ENCODE measurements at regions not wholly inside any gene's neighbourhood (a gene's known extent, or its start where the extent isn't known, plus 50 kb on each side); places are given as distances from the start of the nearest gene placed in this dataset.
"Not testable (repeated sequence)": the region's sequence is repeated elsewhere in the genome, so short reads cannot be mapped to it uniquely, and the experiment has no call there.

DNA sequence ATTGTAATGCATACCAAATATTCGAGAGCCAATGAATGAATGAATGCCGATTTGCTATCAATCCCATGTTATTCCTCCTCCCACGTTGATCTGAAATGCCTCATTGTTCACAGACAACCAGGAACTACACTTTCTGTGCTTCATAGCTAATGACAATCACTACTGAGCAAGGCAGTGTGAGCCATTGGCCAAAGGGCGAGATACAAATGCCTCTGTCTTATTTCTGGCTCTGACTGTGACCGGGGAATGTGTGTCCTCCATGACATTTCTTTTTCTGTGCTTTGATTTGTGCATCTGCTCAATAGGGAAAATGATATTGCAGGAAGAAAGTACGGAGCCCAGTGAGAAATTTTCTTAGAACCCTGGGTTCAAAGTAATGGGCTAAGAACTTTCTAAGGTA is 217.1 kb downstream of the CXCL12 start:
- no peak for DNase-seq

DNA sequence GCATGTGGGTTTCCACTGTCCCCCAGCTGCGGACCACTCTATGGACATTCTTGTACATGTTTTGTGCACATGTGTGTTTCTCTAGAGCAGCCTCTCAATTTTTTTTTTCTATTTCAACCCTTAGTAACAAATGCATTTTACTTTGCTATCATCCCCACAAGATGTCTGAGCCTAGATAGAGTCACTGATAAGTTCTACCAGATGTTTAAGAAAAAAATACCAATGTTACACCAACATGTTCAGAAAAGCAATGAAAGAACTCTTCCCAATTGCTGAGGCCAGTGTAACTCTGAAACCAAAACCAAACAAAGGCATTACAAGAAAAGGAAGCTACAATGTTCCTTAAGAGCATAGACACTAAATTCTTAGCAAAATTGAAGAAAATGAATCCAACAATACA is 218.5 kb downstream of the CXCL12 start:
- DNase-seq: no peak

DNA sequence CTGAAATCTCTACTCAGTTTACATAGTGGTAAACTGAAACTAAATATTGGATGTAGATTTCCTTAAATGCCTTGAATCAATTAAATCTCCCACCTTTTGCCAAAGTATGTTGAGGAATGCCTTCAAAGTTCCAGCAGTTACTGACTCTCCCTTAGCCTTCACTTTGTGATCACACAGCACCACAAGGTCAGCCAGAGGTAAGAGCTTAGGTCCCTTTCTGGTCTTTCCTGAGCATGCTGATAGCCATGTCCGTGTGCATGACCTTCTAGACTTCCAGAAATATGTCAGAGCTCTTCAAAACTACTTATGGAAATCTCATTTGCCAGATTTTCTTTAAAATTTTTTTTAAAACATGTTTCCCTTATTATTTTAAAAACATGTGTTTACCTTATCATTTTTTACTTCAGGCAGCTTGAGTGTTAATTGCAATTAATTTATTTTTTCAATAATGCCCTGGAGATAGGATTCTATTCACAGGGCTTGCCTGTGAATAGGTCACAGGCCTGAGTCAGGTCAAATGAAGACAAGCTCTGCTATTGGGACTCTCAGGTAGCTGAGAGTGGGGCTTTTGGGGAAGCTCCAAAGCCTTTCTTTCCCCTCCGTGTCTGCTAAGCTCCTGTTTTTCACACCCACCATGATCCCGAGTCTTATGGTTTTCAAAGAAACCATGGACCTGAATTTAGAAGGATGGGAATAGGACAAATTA is 220.5 kb downstream of the CXCL12 start:
- no peak for DNase-seq

DNA sequence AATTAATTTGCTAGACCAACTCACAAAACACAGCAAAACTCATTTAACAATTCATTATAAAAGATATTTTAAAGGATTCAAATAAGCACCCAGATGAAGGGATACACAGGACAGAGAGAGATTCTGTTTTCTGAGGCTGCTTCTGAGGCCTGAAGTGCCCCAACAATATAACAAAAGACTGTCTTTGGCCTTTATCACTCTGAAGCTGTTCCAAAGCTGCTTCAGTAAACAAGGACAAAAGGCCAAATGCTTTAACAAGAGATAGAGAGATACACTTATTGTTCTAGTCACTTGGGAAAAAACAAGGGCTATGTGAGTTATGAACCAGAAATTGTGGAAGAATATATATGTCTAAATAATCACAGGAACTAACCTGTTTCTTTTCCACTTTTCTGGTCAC is 223.7 kb downstream of the CXCL12 start:
- DNase-seq: no peak

DNA sequence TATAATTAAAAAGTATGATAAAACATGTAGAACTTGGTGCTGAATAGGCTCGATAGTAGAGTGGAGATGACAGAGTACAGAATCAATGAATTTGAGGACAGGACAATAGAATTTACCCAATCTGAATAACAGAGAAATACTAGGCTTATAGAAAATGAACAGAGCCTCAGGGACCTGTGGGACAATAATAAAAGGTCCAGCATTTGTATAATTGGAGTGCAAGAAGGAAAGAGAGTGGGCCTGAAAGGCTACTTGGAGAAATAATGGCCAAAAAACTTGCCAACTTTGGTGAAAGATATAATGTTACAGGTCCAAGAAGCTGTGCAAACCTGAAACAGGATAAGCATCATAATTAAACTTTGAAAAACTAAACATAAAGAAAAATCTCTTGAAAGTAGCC is 227.3 kb downstream of the CXCL12 start:
- DNase-seq: no peak

DNA sequence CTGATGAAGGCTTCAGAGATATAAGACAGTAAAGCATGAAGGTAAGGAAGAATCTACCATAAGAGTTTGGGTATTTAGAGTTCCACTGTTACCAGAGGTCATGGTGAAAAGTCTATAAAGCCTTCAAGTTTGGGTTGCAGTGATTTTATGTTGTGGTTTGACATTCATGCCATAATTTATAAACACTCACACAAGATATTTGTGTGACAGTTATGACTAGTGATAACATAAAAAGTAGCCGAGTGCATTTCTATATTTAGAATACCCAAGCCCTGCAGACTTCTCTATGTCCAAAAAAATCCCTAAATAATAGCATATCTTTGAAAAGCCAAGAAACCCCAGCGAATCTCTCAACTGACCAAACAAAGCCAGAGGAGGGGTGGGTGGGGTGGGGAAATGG is 229.9 kb downstream of the CXCL12 start:
- DNase-seq: no peak

DNA sequence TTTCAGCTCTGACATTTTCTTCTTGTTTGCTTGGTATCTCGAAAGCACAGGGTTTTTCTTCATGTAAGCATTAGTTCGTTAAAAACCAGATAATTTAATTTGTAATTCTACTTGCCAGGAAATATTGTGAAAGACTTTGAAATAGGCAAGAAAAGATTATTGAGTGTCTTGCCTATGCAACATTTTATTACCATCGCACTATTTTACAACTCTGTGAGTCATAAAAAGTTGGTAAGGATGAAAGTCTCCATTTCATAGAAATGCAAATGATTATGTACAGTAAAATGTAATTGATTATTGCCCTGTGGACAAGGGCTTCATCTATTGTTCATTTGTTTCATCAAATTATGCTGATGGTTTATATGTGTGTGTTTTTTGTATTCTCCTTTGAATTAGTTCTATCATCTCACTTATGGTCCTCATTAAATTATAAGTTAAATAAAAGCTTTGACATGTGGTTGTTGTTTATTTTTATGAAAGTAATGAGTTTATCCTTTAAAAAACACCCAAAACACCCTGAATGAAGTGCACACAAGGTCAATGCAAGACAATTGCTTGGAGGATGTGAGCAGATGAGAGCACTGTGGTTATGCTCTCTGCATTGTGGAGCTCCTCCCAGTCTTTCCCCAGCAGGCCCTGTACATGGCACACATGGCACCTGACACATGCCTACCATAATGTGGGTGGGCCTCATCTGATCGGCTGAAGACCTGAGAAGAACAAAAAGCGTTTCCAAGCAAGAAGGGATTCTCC is 230.8 kb downstream of the CXCL12 start:
- no peak for DNase-seq

DNA sequence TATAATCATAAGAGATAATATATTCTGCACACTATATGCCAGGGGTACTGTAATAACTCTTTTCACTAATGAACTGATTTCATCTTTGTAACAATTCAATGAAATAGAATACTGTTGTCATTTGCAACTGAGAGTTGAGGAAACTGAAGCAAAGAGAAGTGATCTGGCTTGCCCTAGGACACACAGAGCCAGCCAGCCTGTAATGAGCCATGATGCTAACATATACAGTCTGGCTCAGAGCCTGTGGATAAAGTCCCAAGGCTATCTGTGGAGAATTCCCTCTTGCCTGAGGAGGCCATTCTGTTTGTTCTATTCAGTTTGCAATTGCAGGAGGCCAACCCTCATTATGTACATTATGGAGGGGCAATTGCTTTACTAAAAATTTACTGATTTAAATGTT is 241.3 kb downstream of the CXCL12 start:
- no peak for DNase-seq

DNA sequence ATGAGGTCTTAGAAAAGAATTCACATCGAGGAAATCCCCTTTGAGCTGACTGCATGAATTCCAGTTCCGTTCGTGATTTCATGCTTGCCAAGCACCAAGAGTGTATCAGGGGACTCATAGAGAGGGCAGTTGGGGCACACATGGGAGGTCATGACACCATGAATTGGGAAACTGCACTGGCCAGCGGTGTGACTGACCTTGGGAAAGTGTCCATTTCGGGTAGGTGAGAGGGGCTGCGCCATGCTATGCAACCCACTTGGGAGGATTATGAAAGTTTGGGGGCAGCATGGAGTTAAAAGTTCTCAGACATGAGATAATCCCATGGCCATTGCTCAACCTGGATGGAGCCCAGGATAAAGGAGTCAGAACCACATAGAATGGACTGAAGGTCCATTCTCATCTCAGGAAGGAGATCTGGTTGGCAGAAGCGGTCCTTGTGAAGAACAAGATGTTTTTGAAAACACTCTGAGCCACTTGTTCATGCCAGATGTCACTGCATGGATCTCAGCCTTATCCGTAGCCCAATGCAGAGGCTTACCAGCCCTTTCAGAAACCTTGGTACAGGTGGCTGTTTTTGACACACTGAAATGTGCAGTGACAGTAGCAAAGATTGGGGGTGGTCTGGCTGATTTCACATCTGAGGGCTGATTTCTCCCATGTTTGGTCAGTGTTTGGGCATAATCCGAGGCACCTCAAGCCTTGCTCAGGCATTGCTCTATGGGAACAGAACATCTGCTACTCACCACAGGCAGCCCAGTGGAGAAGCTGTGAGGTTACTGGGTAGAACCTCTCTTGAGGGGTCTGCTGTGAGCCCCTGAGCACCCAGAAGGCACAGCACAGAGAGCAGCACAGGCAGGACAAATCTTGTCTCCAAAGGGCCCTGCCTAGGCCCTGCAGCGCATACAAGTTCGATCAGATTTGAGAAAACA is 252.3 kb downstream of the CXCL12 start:
- no peak for DNase-seq

DNA sequence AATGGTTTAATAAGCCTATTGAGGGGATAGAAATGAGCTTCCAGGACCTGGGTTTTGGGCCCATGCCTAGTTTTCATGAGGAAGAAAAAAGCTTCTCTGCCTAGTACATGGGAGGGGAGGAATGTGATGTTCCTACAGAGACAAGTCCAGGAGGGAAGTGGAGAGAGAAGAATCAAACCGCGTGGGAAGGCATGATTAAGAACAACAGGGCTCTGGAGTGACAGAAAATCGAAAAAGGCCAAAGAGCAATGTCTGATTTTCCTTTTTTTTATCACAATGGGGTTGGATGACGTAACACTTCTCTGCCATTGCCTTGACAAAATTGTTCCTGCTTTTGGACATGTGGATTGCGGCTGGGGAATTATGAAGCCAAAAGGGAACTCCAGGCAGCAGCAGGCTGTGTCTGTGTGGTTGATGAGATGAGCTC is 258.6 kb downstream of the CXCL12 start:
- DNase-seq: no peak

DNA sequence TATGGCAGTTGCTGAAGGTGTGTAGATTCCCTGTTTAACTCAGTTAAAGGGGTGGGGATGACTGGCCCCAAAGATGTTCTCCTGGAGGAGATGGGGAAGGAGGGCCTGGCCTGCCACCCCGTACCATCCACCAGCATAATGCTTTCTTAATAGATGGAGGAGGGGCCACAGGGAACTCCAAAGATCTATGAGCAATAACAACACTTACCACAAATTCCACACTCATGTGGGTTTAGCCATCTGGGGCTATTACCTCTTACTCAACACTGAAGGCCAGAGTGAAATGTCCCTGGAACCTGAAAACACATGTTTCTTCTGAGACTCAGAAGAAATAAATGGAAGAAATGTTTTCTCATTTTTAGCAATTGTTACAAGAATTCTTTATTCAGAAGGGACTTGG is 259.0 kb downstream of the CXCL12 start:
- DNase-seq: no peak

DNA sequence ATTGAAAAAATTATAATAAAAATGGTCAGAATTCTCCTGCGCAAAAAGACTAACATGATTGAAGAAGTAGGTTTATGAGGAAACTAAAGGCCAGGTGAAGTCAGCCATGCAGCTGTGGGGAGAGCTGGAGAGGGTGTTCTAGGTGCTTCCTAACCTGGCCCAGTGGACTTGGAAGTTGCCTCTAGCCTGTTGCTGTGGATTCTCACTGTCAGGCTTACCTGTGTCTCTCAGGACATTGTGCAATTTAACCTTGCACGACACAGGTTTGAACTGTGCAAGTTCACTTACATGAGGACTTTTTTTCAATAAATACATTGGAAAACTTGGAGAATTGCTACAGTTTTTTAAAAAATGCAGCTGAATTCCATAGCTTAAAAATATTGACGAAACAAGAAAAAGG is 266.4 kb downstream of the CXCL12 start:
- no peak for DNase-seq

DNA sequence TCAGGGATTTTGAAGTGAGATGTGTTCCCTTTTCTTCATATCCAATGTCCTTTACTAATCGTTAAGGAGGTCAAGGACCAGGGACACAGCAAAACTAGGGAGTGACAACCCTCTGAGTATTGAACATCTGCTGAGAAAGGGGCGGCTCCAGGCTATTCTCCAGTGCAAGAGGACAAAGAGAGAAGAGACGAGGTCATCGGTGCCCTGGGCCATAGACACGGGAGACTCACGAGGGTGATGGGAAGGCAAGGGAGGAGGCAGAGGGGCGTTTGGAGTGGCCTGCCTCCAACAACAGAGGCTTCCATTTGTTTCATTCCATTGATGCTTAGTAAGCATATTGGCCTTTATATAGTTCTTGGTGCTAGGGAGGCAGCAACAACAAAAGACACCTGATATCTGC is 268.4 kb downstream of the CXCL12 start:
- no peak for DNase-seq

DNA sequence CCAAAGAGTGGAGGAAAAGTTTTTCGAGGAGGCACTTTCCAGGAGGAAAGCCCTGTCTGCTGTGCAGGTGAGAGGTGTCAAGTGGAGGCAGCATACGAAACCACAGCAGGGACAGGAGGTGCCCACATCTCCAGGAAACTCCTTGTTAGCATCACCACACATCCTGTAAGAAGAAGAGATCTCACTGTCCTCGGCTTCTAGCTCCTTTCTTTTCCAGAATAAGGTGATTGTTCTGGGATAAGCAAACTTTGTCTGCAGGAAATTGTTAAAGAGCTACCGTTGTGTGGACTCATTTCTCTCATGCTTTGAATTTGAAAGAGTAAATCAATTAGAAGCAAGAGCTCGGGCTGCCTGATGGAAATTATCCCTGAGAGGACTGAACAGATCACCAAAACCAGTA is 269.4 kb downstream of the CXCL12 start:
- DNase-seq: no peak

DNA sequence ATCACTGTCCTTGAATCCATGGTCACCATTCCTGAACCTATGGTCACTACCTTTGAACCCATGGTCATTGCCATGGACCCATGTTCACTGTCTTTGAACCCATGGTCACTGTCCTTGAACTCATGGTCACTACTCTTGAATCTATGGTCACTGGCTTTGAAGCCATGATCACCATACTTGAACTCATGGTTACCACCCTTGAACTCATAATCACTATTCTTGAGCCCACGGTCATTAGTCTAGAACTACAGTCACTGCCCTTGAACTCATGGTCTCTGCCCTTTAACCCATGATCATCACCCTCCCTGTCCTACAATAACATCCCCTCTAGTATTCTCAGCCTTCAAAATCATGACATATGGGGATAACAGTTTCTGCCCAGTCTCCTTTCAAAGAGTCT is 270.5 kb downstream of the CXCL12 start:
- DNase-seq: no peak

DNA sequence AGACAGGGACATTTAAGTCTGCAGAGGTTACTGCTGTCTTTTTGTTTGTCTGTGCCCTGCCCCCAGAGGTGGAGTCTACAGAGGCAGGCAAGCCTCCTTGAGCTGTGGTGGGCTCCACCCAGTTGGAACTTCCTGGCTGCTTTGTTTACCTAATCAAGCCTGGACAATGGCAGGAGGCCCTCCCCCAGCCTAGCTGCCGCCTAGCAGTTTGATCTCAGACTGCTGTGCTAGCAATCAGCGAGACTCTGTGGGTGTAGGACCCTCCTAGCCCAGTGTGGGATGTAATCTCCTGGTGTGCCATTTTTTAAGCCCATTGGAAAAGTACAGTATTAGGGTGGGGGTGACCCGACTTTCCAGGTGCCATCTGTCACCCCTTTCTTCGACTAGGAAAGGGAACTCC is 272.6 kb downstream of the CXCL12 start:
- DNase-seq: not testable (repeated sequence)

DNA sequence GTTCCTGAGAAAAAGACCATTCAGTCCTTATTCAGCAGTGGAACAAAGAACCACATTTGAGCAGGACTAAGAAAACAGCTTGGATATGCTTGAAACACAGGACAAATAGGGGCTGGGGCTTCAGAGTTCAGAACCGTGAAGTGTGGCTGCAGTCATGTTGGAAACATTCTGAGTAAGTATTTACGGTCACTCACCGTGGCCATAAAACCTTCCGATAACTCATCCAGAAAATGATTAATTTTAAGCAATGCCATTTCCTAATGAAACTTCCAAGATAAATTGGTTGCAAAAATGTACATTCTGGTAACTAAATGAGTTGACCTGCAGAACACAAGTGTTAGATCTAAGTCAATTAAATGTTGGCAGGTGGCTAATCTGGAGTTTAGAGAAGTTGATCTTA is 279.2 kb downstream of the CXCL12 start:
- no peak for DNase-seq

DNA sequence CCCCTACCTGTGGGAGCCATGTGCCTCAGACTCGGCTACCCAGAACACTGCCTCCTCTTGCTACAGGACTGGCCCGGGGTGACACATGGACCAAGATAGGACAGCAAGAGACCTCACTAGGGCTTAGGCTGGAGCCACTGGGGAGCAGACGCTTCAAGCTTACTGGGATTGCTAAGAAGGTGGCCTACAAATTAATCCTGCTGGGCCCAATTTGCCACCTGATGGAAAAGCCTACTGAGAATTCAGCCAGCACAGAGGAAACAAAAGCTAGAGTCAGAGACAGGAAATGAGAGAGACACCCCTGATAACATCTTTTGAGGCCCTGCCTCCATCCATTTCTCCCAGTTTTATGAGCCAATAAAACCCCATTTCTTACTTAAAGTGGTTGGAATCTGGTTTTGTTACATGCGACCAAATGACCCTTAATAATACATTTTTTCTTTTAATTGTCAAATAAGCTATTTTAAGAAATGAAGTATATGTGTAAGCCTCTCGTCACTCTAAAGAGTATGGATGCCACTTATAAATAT is 282.1 kb downstream of the CXCL12 start:
- DNase-seq: no peak

DNA sequence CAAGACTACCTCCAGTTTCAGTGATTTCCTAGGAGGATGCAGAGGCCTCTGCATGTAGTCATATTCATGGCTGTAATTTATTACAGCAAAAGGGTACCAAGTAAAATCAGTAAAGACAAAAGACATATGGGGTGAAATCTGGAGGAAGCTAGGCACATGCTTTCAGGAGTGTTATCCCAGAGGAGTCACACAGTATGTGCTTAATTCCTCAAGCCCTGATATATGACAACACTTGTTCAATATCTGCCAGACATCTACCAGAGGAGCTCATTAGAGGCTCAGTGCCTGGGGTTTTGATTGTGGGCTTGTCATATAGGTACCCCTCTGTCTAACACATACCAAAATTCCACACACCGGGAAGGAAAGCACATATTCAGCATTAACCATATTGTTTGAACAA is 283.8 kb downstream of the CXCL12 start:
- no peak for DNase-seq

DNA sequence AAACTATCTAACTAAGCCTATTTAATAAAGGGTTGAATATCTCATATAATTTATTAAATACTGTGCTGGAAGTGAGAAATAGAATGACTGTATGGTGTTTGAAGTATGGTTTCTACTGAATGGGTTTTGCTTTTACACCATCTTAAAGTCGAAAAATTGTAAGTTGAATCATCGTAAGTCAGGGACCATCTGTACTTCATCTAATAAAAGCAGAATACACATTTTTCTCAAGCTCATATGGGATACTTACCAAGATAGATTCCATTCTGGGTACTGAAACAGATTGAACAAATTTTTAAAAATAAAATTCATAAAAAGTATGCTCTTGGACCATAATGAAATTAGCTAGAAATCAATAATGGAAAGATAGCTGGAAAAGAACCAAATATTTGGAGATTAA is 285.4 kb downstream of the CXCL12 start:
- no peak for DNase-seq

DNA sequence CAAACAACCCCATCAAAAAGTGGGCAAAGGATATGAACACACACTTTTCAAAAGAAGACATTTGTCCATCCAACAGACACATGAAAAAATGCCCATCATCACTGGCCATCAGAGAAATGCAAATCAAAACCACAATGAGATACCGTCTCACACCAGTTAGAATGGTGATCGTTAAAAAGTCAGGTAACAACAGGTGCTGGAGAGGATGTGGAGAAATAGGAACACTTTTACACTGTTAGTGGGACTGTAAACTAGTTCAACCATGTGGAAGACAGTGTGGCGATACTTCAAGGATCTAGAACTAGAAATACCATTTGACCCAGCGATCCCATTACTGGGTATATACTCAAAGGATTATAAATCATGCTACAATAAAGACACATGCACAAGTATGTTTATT is 288.7 kb downstream of the CXCL12 start:
- DNase-seq: not testable (repeated sequence)

DNA sequence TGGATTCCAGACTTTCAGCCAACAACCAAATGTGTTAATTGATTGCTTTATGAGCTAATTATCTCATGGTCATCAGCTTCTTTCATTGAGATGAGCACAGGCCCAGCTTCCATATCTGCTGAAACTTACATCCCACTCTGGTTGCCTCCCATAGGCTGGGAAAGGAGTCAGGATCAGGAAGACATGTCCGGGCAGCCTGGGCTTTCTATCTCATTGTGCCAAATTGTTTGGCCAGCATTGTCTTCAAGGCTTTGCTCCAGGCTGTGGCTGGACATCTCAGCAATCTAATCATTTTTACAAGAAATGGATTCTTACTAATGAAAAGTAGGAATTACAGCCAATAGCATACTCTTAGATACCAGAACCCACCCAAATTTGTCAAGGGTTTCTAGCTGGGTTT is 295.2 kb downstream of the CXCL12 start:
- no peak for DNase-seq

DNA sequence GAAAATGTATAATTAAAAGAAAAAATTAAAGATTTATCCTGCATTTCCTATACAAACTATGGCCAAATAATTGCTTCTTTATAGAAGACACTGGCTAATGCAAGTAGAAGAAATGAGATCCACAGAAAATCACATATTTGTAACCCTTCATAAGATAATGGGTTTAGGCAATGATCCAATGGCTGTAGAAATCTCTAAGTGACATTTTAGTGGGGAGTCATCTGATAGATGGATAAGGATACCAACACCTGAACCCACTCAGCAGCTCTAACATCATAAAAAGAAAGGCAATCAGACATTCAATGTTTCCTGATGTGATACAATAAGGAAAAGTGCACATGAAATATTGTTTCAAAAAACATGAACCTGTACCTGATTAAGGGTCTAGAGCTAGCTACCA is 297.5 kb downstream of the CXCL12 start:
- no peak for DNase-seq
